T47D (cell line): ENCODE measurements at regions not wholly inside any gene's neighbourhood (a gene's known extent, or its start where the extent isn't known, plus 50 kb on each side); places are given as distances from the start of the nearest gene placed in this dataset.

Experiments
- DNase-seq, 2 experiments: peaks; one replicate each; pipeline versions ENCODE4 v3.0.0 to v3.0.0-alpha.2; 2011 to 2012; ENCODE audit warnings: low read depth in 1 of 2, low spot score in 1 of 2
- JUND ChIP-seq: IDR thresholded peaks from 2 replicates; pipeline ENCODE4 v1.6.1; 2012; ENCODE audit warnings: low read depth
- in situ Hi-C: cut with HindIII; loops from 2 replicates; pipeline ENCODE4 v1.10.0; 2016; ENCODE audit warnings: low sequenced_read_pairs, low pct_unique_long_range_greater_than_20kb

GRCh38 chr5:135134691-135135381, 100.8 kb upstream of the PITX1 start:
- no peak for TF ChIP-seq JUND
- in situ Hi-C loops, result no loop called here
- peak in 1 of 2 experiments; percentile 52 for DNase-seq

DNA sequence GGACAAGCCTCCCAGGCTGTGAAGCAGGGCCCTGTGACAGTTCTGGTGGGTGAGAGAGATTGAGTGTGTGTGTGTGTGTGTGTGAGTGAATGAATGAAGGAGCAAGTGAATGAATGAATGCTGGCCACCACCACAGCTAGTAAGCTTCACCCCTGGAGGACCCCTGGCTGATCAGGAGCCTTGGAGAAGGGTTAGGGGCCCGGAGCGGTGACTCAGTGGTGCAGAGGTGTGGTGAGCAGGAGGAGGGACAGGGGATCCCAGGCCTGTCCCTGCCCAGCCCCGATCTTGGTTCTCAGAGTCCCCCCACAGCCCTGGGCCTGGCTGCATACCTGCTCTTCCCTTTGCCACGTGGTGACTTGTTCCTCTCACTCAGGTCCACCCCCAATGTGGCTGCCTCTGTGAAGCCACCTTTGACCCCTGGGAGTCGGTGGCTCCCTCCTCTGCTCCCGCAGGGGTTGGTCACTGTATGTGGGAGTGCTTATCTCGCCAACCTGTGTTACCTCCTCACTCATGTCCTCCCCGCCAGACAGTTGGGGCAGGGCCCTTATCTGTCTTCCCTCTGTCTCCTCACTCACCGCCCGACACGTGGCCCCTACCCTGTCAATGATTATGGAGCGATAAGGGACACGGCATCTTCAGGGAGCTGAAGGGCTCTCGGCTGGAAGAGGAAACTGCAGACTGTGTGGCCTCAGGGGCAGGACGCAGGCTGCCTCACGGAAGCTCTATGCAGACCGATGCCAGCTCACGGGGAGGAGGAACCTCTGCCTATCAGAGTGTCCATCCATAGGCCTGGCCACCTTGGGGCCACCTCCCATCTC, 99.9 kb upstream of the PITX1 start:
- no peak for TF ChIP-seq JUND
- DNase-seq, result no peak
- in situ Hi-C loops, result no loop called here

DNA sequence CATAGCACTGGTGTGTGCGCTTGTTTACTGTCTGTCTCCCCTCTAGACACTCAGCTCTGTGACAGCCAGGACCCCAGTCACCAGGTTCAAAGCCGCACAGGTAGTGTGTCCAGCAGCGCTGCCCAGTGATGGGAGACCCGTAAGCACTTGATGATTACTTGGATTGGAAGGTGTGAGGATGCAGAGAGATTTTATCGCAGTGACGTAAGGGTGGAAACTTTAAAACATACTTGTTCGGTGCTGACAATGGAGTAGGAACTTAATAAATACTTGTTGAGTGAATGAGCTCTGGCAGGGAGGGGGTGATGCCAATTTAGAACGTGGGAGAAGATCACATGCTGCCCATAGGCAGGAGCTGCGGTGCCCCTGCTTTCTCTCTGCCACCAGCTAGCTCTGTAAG, 99.2 kb upstream of the PITX1 start:
- no peak for TF ChIP-seq JUND
- DNase-seq, result no peak
- in situ Hi-C loops, result no loop called here

DNA sequence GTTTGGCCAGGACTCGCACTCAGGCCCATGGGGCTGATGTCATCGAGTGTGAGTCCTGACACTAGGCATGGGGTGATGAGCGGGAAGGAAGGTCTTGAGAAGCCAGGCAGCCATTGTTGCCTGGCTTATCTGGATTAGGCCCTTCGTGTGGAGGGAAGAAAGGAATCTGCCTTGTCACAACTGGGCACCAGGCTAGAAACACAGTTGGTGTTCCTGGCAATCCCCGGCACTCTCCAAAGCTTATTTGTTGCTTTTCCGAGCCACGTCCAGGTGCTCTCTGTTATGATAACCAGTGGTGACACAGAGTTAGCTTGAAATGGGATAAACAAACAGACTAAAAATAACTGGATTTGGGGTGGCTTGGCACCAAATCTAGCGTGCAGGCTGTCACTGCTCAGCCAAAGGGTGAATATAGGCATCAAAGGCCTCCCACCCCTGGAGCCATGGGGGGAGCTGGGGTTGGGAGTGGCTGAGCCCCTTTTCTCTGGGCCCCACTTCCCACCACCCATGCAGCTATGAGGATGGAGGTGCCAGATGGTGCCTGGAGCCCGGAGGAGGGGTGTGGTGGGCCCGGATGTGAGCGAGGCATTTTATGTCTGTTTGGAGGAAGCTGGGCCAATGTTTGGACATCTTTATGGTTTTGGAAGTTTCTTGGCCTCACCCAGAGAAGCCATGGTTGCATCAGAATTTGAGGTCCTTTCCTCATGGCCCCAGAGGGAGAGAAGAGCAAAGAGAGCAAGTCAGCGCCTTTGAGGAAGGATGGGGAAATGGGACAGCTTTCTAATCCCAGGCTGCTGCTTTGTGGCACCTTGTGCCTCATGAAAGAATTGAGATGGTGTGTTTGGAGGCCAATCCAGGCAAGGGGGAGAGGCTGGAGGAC, 98.0 kb upstream of the PITX1 start:
- no peak for TF ChIP-seq JUND
- DNase-seq, result no peak
- in situ Hi-C loops, result no loop called here

- in situ Hi-C loops, result no loop called here
- DNase-seq, result no peak
Observed at GRCh38 chr5:135130261-135131215, 96.5 kb upstream of the PITX1 start.

DNA sequence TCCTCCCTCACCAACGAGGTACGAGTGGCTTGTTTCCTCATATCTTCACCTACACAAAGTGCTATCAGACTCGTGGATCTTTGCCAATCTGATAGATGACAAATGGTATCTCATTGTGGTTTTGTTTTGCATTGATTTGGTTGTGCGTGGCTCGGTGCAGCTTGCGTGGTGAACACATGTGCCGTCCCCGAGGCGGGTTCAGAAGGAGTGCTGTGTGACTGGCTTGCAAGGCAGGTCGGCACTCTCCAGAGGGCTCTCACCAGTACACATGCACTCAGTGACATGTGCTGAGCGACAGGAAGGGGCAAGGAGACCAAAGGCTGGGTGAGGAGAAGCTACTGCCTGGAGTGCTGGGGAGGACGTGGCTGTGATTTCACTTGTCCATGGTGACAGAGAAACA, 95.3 kb upstream of the PITX1 start:
- TF ChIP-seq JUND, result no peak
- DNase-seq, result no peak
- in situ Hi-C loops, result no loop called here

More at GRCh38 chr5:135130261-135131215, 96.5 kb upstream of the PITX1 start:
- no peak for TF ChIP-seq JUND

GRCh38 chr5:135128361-135128760, 94.3 kb upstream of the PITX1 start:
- in situ Hi-C loops, result no loop called here

GRCh38 chr5:135127439-135128240, 93.6 kb upstream of the PITX1 start:
- in situ Hi-C loops, result no loop called here
- TF ChIP-seq JUND, result no peak
- DNase-seq, result no peak

More at GRCh38 chr5:135128361-135128760, 94.3 kb upstream of the PITX1 start:
- DNase-seq, result no peak
- no peak for TF ChIP-seq JUND

DNA sequence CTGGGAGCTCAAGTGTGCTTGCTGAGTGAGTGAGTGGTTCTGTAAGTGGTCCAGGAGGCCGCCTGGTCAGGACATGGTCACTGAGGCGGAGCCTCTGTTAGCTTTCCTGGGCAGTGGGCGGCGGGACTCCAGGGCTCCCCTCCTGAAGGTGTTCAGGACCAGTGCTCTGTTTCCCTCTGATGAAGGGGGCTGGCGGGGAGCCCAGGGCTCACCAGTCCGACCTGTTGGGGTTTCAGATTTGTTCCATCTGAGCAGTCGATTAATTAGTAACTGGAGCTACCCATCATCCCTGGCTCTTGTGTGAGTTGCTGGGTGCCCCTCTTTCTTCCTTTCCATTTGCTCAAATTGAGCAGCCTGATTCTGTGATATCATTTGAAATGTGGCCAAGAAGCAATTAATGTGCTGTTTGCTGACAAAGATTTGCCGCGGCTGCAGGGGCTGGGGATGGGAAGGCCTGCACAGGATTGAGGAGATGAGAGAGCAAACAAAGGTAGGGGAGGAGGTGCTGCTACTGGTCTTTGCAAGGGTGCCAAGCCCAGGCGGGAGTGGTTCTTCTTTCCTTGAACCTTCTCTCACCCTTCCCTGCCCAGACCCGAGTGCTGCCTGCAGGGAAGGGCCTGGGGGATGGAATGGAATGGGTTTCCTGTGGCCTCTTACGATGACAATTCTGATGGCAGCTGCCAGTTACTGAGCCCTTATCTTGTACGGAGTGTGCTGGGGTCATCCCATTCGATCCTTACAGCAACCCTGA, 92.8 kb upstream of the PITX1 start:
- DNase-seq, result no peak
- in situ Hi-C loops, result no loop called here
- no peak for TF ChIP-seq JUND

GRCh38 chr5:135124724-135125123, 90.7 kb upstream of the PITX1 start:
- in situ Hi-C loops, result no loop called here
- DNase-seq, result no peak
- no peak for TF ChIP-seq JUND

- no peak for TF ChIP-seq JUND
- in situ Hi-C loops, result no loop called here
- peak in 1 of 2 experiments; percentile 44 for DNase-seq
Observed at GRCh38 chr5:135124128-135124527, 90.1 kb upstream of the PITX1 start.
